ENCODE measurements at regions not wholly inside any gene's neighbourhood (a gene's known extent, or its start where the extent isn't known, plus 50 kb on each side); places are given as distances from the start of the nearest gene placed in this dataset.

DNA sequence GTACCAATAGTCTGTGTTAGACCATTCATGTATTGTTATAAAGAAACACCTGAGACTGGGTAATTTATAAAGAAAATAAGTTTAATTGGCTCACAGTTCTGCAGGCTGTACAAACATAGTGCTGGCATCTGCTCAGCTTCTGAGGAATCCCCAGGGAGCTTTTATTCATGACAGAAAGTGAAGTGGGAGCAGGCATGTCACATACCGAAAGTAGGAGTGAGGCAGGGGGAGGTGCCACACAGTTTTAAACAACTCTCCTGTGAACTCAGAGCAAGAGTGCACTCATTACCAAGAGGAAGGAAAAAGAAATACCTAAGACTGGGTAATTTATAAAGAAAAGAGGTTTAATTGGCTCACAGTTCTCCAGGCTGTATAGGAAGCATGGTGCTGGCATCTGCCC, 591.2 kb downstream of the PPP4R3C start:
- no peak for TF ChIP-seq POLR2A (IDR thresholded peaks at IDR 0.05)
- TF ChIP-seq CTCF (IDR thresholded peaks at IDR 0.05), result no peak
